ENCODE measurements at regions not wholly inside any gene's neighbourhood (a gene's known extent, or its start where the extent isn't known, plus 50 kb on each side); places are given as distances from the start of the nearest gene placed in this dataset.

- TF ChIP-seq CTCF (IDR thresholded peaks at IDR 0.05; ENCODE audit: low read length): no peak
- TF ChIP-seq EZH2 (IDR thresholded peaks at IDR 0.05; ENCODE audit: borderline replicate concordance, low read length): no peak
Observed at GRCh38 chr11:115579181-115579825, 75.1 kb upstream of the CADM1 start.

Measured in OCI-LY1 (cell line).